GM21576 (cell line): ENCODE measurements at regions not wholly inside any gene's neighbourhood (a gene's known extent, or its start where the extent isn't known, plus 50 kb on each side); places are given as distances from the start of the nearest gene placed in this dataset.
"Not testable (repeated sequence)": the region's sequence is repeated elsewhere in the genome, so short reads cannot be mapped to it uniquely, and the experiment has no call there.

Experiments used
- ATAC-seq: cut with Tn5 transposase; IDR thresholded peaks from one replicate; pipeline ENCODE4 v1.9.1; 2021; ENCODE audit warnings: mild to moderate bottlenecking, moderate library complexity; ENCODE audit not compliant: unreplicated experiment

GRCh38 chr11:42417691-42418090 lies 894.1 kb upstream of the API5 start:
- no peak for ATAC-seq

GRCh38 chr11:42422090-42422489 lies 889.7 kb upstream of the API5 start:
- ATAC-seq, result no peak

- not testable (repeated sequence) for ATAC-seq
Measured at GRCh38 chr11:42434911-42435310, 876.9 kb upstream of the API5 start.

- no peak for ATAC-seq
Measured at GRCh38 chr11:42444406-42444805, 867.4 kb upstream of the API5 start.

- no peak for ATAC-seq
Measured at GRCh38 chr11:42462558-42463310, 849.1 kb upstream of the API5 start.

GRCh38 chr11:42465623-42466022 lies 846.2 kb upstream of the API5 start:
- no peak for ATAC-seq

- no peak for ATAC-seq
Measured at GRCh38 chr11:42473106-42473505, 838.7 kb upstream of the API5 start.

GRCh38 chr11:42482822-42483221 lies 829.0 kb upstream of the API5 start:
- ATAC-seq, result no peak

- no peak for ATAC-seq
Measured at GRCh38 chr11:42490506-42490905, 821.3 kb upstream of the API5 start.

GRCh38 chr11:42494459-42494858 lies 817.3 kb upstream of the API5 start:
- no peak for ATAC-seq

- no peak for ATAC-seq
Measured at GRCh38 chr11:42498971-42499370, 812.8 kb upstream of the API5 start.

GRCh38 chr11:42502151-42502550 lies 809.6 kb upstream of the API5 start:
- no peak for ATAC-seq

- no peak for ATAC-seq
Measured at GRCh38 chr11:42521994-42522393, 789.8 kb upstream of the API5 start.

- ATAC-seq, result peak; percentile 93
Measured at GRCh38 chr11:42524534-42525227, 787.1 kb upstream of the API5 start.

GRCh38 chr11:42526426-42526825 lies 785.4 kb upstream of the API5 start:
- ATAC-seq, result no peak

GRCh38 chr11:42528471-42528870 lies 783.3 kb upstream of the API5 start:
- no peak for ATAC-seq

GRCh38 chr11:42528911-42529310 lies 782.9 kb upstream of the API5 start:
- ATAC-seq, result no peak

GRCh38 chr11:42536611-42537360 lies 775.0 kb upstream of the API5 start:
- no peak for ATAC-seq

- ATAC-seq, result no peak
Measured at GRCh38 chr11:42542336-42542735, 769.5 kb upstream of the API5 start.

- no peak for ATAC-seq
Measured at GRCh38 chr11:42543844-42544419, 767.9 kb upstream of the API5 start.

GRCh38 chr11:42544726-42545125 lies 767.1 kb upstream of the API5 start:
- no peak for ATAC-seq
